HG03442 (cell line): ENCODE measurements at regions not wholly inside any gene's neighbourhood (a gene's known extent, or its start where the extent isn't known, plus 50 kb on each side); places are given as distances from the start of the nearest gene placed in this dataset.
"Not testable (repeated sequence)": the region's sequence is repeated elsewhere in the genome, so short reads cannot be mapped to it uniquely, and the experiment has no call there.

Source experiments
- ATAC-seq: cut with Tn5 transposase; IDR thresholded peaks from one replicate; pipeline ENCODE4 v1.9.1; 2021; ENCODE audit warnings: mild to moderate bottlenecking, moderate library complexity; ENCODE audit not compliant: unreplicated experiment

GRCh38 chr9:126165755-126166154 is 160.9 kb upstream of the MVB12B start:
- ATAC-seq: no peak

GRCh38 chr9:126166291-126166690 is 160.3 kb upstream of the MVB12B start:
- no peak for ATAC-seq

DNA sequence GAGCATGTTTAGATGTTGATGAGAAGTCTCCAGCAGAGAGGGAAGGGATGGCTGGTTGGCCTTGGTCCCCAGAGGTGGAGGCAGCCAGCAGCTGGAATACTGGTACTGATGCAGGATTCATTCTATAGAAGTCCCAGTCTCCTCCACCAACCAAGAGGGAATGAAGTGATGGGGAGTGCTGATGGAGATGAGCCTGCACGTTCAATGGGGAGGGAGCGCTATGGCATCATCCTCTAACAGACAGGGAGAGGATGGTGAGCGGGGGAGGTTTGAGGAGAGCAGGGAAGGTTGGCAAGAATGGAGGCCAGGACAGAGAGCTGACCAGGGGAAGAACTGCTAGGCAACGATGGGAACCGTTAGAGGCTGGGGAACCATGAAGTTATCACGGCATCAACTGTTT is 159.8 kb upstream of the MVB12B start:
- no peak for ATAC-seq

DNA sequence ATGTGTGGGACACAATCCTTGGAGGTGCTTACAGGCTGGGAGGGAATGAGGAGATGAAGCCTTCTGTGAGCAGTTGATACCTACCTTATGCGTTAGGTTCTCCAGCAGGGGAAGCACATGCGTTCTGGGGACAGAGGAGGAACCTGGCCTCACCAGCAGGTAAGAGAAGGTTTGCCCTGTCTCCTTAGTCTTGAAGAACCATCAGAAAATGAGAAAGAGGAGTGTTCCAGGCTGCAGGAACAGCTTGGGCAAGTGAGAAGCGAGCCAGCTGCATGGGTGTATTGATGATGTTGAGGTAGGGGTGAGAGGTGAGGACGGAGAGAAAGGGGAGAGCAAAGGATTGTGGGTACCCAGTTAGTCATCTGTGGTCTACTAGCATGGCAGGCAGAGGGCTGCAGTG is 156.9 kb upstream of the MVB12B start:
- ATAC-seq: no peak

- no peak for ATAC-seq
These were observed 156.3 kb upstream of the MVB12B start for GRCh38 chr9:126170286-126170823.

DNA sequence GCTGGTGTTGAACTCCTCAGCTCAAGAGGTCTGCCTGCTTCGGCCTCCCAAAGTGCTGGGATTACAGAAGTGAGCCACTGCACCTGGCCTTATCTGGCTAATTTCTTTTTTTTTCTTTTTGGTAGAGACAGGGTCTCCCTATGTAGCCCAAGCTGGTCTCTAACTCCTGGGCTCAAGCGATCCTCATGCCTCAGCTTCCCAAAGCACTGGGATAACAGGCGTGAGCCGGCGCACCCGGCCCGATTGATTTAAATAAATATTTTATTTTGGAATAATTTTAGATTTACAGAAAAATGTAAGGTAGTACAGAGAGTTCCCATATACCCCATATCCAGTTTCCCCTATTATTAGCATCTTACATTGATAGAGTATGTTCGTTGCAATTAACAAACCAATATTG is 155.0 kb upstream of the MVB12B start:
- no peak for ATAC-seq

GRCh38 chr9:126173401-126173800 is 153.2 kb upstream of the MVB12B start:
- no peak for ATAC-seq

DNA sequence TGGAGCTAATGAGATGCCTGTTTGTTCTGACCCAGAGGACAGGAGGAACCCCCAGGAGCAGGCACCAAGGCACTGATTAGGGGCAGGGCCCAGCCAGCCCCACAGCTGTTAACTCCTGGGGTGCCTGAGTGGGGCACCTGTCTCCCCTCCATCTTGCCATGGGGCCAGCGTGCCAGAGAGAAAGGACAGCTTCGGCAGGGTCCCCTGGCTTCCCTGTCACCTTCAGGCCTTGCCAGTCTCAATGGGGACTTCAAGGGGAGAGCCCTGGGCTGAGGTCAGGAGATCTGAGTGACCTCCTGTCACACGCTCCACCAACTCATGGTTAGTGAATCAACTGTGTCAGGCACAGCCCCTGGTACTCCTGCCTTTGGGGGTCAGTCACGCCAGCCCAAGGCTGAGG is 152.7 kb upstream of the MVB12B start:
- ATAC-seq: no peak

DNA sequence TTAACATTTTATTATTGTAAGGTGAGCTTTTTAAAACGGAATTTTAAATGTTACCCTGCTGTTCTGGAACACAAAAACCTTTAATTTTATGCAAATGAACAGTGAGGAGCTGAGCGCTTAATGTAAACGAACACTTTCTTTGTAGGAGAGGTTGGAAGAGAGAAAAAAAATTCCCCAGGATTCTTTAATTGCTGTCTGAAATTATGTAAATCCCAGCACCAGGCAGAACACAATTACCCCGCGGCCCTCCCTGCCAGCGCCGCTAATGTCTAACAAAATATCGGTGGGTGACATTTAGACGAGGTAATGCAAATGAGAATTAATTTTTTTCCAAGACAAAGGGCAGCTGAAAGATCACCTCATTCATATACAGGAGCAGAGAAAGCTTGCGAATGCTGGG is 143.4 kb upstream of the MVB12B start:
- ATAC-seq: no peak

DNA sequence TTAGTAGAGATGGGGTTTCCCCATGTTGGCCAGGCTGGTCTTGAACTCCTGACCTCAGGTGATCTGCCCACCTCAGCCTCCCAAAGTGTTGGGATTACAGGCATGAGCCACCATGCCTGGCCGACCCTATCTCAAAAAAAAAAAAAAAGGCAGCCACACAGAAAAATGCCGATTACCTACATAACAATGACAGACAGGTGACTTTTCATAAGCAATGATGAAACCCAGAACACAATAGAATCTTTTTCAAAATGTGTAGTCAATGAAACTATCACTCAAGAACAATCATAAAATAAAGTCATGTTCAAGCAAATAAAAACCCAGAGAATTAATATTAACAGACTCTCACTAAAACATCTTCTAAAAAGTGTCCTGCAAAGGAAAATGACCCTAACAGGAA is 135.6 kb upstream of the MVB12B start:
- ATAC-seq: not testable (repeated sequence)

DNA sequence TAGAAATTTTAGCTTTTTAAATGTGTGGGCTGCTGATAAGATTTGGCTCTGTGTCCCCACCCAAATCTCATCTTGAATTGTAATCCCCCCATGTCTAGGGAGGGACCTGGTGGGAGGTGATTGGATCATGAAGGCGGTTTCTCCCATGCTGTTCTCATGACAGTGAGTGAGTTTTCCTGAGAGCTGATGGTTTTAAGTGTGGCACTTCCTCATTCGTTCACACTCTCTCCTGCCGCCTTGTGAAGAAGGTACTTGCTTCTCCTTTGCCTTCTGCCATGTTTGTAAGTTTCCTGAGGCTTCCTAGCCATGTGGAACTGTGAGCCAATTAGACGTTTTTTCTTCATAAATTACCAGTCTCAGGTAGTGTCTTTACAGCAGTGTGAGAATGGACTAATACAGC is 127.8 kb upstream of the MVB12B start:
- no peak for ATAC-seq

DNA sequence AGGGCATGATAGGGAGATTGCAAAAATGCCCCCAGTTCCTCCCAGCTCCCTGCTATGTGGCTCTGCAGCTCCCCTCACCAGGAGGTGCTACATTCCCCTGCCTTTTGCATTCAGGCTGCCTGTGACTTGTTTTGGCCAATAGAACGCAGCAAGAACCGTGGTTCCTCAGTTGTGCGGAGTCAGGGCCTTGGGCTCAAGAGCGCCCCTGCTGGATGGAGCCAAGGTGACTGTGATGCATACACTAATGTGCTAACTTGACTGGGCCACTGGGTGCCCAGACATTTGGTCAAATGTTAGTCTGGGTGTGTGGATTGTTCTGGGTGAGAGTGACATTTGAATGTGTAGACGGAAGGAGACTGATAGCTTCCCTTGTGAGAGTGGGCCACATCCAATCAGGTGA is 123.3 kb upstream of the MVB12B start:
- no peak for ATAC-seq

GRCh38 chr9:126204197-126204596 is 122.4 kb upstream of the MVB12B start:
- ATAC-seq: no peak

- no peak for ATAC-seq
These were observed 121.9 kb upstream of the MVB12B start for GRCh38 chr9:126204708-126205225.

GRCh38 chr9:126205265-126205664 is 121.4 kb upstream of the MVB12B start:
- ATAC-seq: no peak

- ATAC-seq: no peak
These were observed 120.7 kb upstream of the MVB12B start for GRCh38 chr9:126205845-126206498.

GRCh38 chr9:126207256-126207655 is 119.4 kb upstream of the MVB12B start:
- ATAC-seq: no peak

GRCh38 chr9:126208216-126208758 is 118.3 kb upstream of the MVB12B start:
- ATAC-seq: no peak

GRCh38 chr9:126211441-126212074 is 115.1 kb upstream of the MVB12B start:
- no peak for ATAC-seq

GRCh38 chr9:126215486-126215885 is 111.1 kb upstream of the MVB12B start:
- ATAC-seq: no peak

GRCh38 chr9:126216826-126217225 is 109.8 kb upstream of the MVB12B start:
- no peak for ATAC-seq

DNA sequence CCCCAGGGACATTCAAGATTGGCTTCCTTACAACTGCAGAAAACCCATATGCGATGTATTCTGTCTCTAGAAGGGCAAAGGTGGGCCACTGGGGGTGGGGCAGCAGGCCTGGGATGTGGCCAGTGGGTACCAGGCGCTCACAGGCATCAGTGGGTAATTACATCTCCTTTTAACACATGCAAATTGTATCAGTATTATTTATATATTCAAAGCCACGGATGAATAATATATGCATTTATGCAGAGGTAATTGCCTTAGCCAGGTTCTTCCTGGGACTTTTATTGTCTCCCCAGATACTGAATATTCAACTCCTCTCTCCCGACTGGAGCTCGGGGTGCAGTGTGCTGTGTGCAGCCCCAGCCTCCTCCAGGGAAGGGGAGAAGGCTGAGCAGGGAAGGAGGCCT is 109.4 kb upstream of the MVB12B start:
- ATAC-seq: no peak
